A673 (cell line): ENCODE measurements at regions not wholly inside any gene's neighbourhood (a gene's known extent, or its start where the extent isn't known, plus 50 kb on each side); places are given as distances from the start of the nearest gene placed in this dataset.

Experiments used
- BruUV-seq: library from RNA; stranded (reverse); fragments of 400-500 nt; replicated peaks from 2 replicates; lab custom pipeline; 2021; lab: Mats Ljungman, UMichigan
- CTCF ChIA-PET: fragments of 300-600 bp; sonication (Branson Sonifier 250); formaldehyde crosslinking; loops from one replicate; lab custom pipeline; 2022; ENCODE audit warnings: antibody characterized with exemption; lab: Charles Lee
- POLR2A ChIA-PET: fragments of 300-600 bp; sonication (Branson Sonifier 250); formaldehyde crosslinking; loops from one replicate; lab custom pipeline; 2022; ENCODE audit warnings: antibody characterized with exemption; ENCODE audit not compliant: low non-redundant PET; lab: Charles Lee
- DNase-seq: peaks from one replicate; pipeline ENCODE4 v3.0.0-alpha.2; 2015; ENCODE audit warnings: low spot score
- H3K27ac ChIP-seq: fragments of 200-600 bp; sonication (generic); 2 replicates; pipeline ENCODE4 v1.5.1; 2016; ENCODE audit warnings: mixed run types, low read depth, mild to moderate bottlenecking, mixed read lengths, antibody characterized with exemption, low read length; ENCODE audit not compliant: poor library complexity, severe bottlenecking
- H3K27me3 ChIP-seq: fragments of 200-600 bp; sonication (generic); replicated peaks from 2 replicates; pipeline ENCODE4 v1.6.1; 2017; ENCODE audit warnings: mixed run types, low read depth, mild to moderate bottlenecking, mixed read lengths, antibody characterized with exemption, low read length; ENCODE audit not compliant: insufficient read depth, poor library complexity
- H3K36me3 ChIP-seq: fragments of 200-600 bp; sonication (generic); 2 replicates; pipeline ENCODE4 v1.6.1; 2016; ENCODE audit warnings: mixed run types, mild to moderate bottlenecking, mixed read lengths, antibody characterized with exemption, low read length; ENCODE audit not compliant: insufficient read depth, poor library complexity, severe bottlenecking
- H3K4me1 ChIP-seq: fragments of 200-600 bp; sonication (generic); 2 replicates; pipeline ENCODE4 v1.6.1; 2017; ENCODE audit warnings: mixed run types, mild to moderate bottlenecking, mixed read lengths, antibody characterized with exemption, low read length; ENCODE audit not compliant: insufficient read depth, poor library complexity, severe bottlenecking
- H3K4me3 ChIP-seq: fragments of 200-600 bp; sonication (generic); 2 replicates; pipeline ENCODE4 v1.5.1; 2016; ENCODE audit warnings: low read depth, mixed run types, mild to moderate bottlenecking, mixed read lengths, low read length; ENCODE audit not compliant: poor library complexity, severe bottlenecking
- H3K9me3 ChIP-seq: fragments of 200-600 bp; sonication (generic); 2 replicates; pipeline ENCODE4 v1.6.1; 2016; ENCODE audit warnings: mixed run types, low read depth, mild to moderate bottlenecking, mixed read lengths, antibody characterized with exemption, low read length; ENCODE audit not compliant: poor library complexity, severe bottlenecking
- CTCF ChIP-seq: fragments of 300-800, 200-600 bp; sonication (generic); conservative IDR thresholded peaks from 2 replicates; pipeline ENCODE4 v1.5.1; 2017; ENCODE audit warnings: low read depth, mild to moderate bottlenecking, antibody characterized with exemption, low read length, moderate library complexity, mixed read lengths
- EZH2 ChIP-seq: fragments of 200-600 bp; sonication (generic); IDR thresholded peaks from 2 replicates; pipeline ENCODE4 v1.6.1; 2017; ENCODE audit warnings: borderline replicate concordance, low read depth, mild to moderate bottlenecking, mixed read lengths, antibody characterized with exemption, low read length; ENCODE audit not compliant: poor library complexity, severe bottlenecking
- intact Hi-C: fragments of 100-400 bp; cut with micrococcal nuclease; formaldehyde crosslinking; loops from one replicate; pipeline ENCODE4 v1.10.0; 2022; ENCODE audit not compliant: unreplicated experiment

GRCh38 chr12:128138125-128138524 is 128.8 kb upstream of the TMEM132C start:
- intact Hi-C loops: no loop called here
- TF ChIP-seq EZH2: no peak
- TF ChIP-seq CTCF: no peak
- no peaks in the 10 kb centered on the region for H3K4me1 ChIP-seq
- H3K27ac ChIP-seq: no peak overlapping the region
- DNase-seq: no peak
- no peak overlapping the region for H3K4me3 ChIP-seq
- BruUV-seq: no TSS peak
- no peaks in the 10 kb centered on the region for H3K27me3 ChIP-seq
- ChIA-PET POLR2A (no interaction called here), CTCF (no interaction called here)
- no peaks in the 10 kb centered on the region for H3K36me3 ChIP-seq
- no peaks in the 10 kb centered on the region for H3K9me3 ChIP-seq

GRCh38 chr12:128140551-128140950 is 126.4 kb upstream of the TMEM132C start:
- H3K27me3 ChIP-seq: no peaks in the 10 kb centered on the region
- DNase-seq: no peak
- no TSS peak for BruUV-seq
- intact Hi-C loops: no loop called here
- no peak overlapping the region for H3K4me3 ChIP-seq
- CTCF ChIA-PET: no interaction called here
- no peaks in the 10 kb centered on the region for H3K9me3 ChIP-seq
- no peaks in the 10 kb centered on the region for H3K4me1 ChIP-seq
- TF ChIP-seq EZH2: no peak
- TF ChIP-seq CTCF: no peak
- no peaks in the 10 kb centered on the region for H3K36me3 ChIP-seq
- H3K27ac ChIP-seq: no peak overlapping the region
- POLR2A ChIA-PET: no interaction called here

- Histone ChIP-seq H3K27me3 (no peaks in the 10 kb centered on the region), H3K4me1 (no peaks in the 10 kb centered on the region), H3K27ac (no peak overlapping the region), H3K9me3 (no peaks in the 10 kb centered on the region), H3K36me3 (no peaks in the 10 kb centered on the region), H3K4me3 (no peak overlapping the region)
- ChIA-PET POLR2A (no interaction called here), CTCF (no interaction called here)
- BruUV-seq: no TSS peak
- intact Hi-C loops: no loop called here
- no peak for DNase-seq
- TF ChIP-seq CTCF: no peak
Observed at GRCh38 chr12:128150961-128151360, 116.0 kb upstream of the TMEM132C start.
